PC-3 (cell line): ENCODE measurements at regions not wholly inside any gene's neighbourhood (a gene's known extent, or its start where the extent isn't known, plus 50 kb on each side); places are given as distances from the start of the nearest gene placed in this dataset.

Source experiments
- ATAC-seq: fragments of 200-7000 bp; cut with Tn5 transposase; 2 replicates; pipeline ENCODE4 v1.9.1; 2020; ENCODE audit warnings: mild to moderate bottlenecking, moderate library complexity
- BruUV-seq: library from RNA; stranded (reverse); fragments of 400-500 nt; replicated peaks from 2 replicates; lab custom pipeline; 2021; lab: Mats Ljungman, UMichigan
- CTCF ChIA-PET: fragments of 300-600 bp; sonication (Branson Sonifier 250); formaldehyde crosslinking; loops from one replicate; lab custom pipeline; 2022; ENCODE audit warnings: antibody characterized with exemption; lab: Charles Lee
- POLR2A ChIA-PET: fragments of 300-600 bp; sonication (Branson Sonifier 250); formaldehyde crosslinking; loops from one replicate; lab custom pipeline; 2022; ENCODE audit warnings: antibody characterized with exemption; ENCODE audit not compliant: unreplicated experiment; lab: Charles Lee
- DNase-seq: peaks from one replicate; pipeline ENCODE4 v3.0.0-alpha.2; 2015
- H2AFZ ChIP-seq: fragments of 300-600 bp; sonication (generic); 2 replicates; pipeline ENCODE4 v1.6.0; 2016; ENCODE audit warnings: antibody characterized with exemption, low read length
- H3F3A ChIP-seq: fragments of 300-600 bp; sonication (generic); one replicate; pipeline ENCODE4 v1.6.0; 2017; ENCODE audit warnings: antibody characterized with exemption, low read length, control low read depth, mild to moderate bottlenecking; ENCODE audit not compliant: unreplicated experiment
- H3K27ac ChIP-seq: fragments of 300-600 bp; sonication (generic); 2 replicates; pipeline ENCODE4 v1.5.1; 2016; ENCODE audit warnings: mild to moderate bottlenecking, low read length
- H3K27me3 ChIP-seq: fragments of 300-600 bp; sonication (generic); 2 replicates; pipeline ENCODE4 v1.6.1; 2016; ENCODE audit warnings: low read length, mixed read lengths
- H3K36me3 ChIP-seq: fragments of 300-600 bp; sonication (generic); 2 replicates; pipeline ENCODE4 v1.6.1; 2016; ENCODE audit warnings: low read depth, mixed run types, low read length, mixed read lengths
- H3K4me1 ChIP-seq: fragments of 300-600 bp; sonication (generic); 2 replicates; pipeline ENCODE4 v1.5.1; 2016; ENCODE audit warnings: low read length; ENCODE audit not compliant: insufficient read depth
- H3K4me2 ChIP-seq: fragments of 300-600 bp; sonication (generic); 2 replicates; pipeline ENCODE4 v1.6.0; 2016; ENCODE audit warnings: low read length
- H3K4me3 ChIP-seq: fragments of 300-600 bp; sonication (generic); 2 replicates; pipeline ENCODE4 v1.5.1; 2016; ENCODE audit warnings: mild to moderate bottlenecking, low read length, mixed read lengths
- H3K79me2 ChIP-seq: fragments of 300-600 bp; sonication (generic); 2 replicates; pipeline ENCODE4 v1.6.1; 2017; ENCODE audit warnings: low read length, mixed read lengths
- H3K9ac ChIP-seq: fragments of 300-600 bp; sonication (generic); 2 replicates; pipeline ENCODE4 v1.6.0; 2016; ENCODE audit warnings: mild to moderate bottlenecking, low read length
- H3K9me2 ChIP-seq: fragments of 300-600 bp; sonication (generic); replicated peaks from 2 replicates; pipeline ENCODE4 v1.6.1; 2016; ENCODE audit warnings: mixed run types, low read length, mixed read lengths
- H3K9me3 ChIP-seq: fragments of 300-600 bp; sonication (generic); 2 replicates; pipeline ENCODE4 v1.6.1; 2016; ENCODE audit warnings: low read length, mixed read lengths
- H4K20me1 ChIP-seq: fragments of 300-600 bp; sonication (generic); 2 replicates; pipeline ENCODE4 v1.6.1; 2016; ENCODE audit warnings: low read length, mixed read lengths
- CTCF ChIP-seq: fragments of 300-600 bp; sonication (generic); conservative IDR thresholded peaks from 2 replicates; pipeline ENCODE4 v1.5.1; 2017; ENCODE audit warnings: antibody characterized with exemption, low read depth, mild to moderate bottlenecking, low read length
- EZH2 ChIP-seq: fragments of 300-600 bp; sonication (generic); IDR thresholded peaks from one replicate; pipeline ENCODE4 v1.6.1; 2017; ENCODE audit warnings: antibody characterized with exemption, mild to moderate bottlenecking, low read length; ENCODE audit not compliant: unreplicated experiment
- EZH2phosphoT487 ChIP-seq: fragments of 300-600 bp; sonication (generic); IDR thresholded peaks from 2 replicates; pipeline ENCODE4 v1.6.1; 2018; ENCODE audit warnings: mild to moderate bottlenecking, antibody characterized with exemption, low read length, borderline replicate concordance
- intact Hi-C: fragments of 100-400 bp; cut with micrococcal nuclease; formaldehyde crosslinking; loops from 2 replicates; pipeline ENCODE4 v1.9.0; 2023

DNA sequence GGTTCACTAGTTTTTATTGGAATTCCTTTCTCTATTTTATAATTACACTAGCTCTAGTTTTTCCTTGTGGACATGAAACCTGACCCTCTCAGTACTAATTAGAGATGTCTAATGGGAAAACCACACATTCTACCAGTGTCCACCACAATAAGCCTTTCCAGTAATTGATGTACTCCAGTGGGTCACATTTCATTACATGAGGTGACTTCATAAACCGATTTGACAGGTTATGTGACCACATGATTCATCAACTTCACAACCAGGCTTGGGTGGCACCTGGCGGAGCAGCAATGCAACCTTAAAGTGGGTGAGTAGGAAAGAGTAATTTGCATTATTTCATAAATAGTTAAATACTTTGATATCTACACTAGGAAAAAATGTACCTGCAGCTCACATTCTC, 284.2 kb upstream of the ADAMTS16 start:
- no TSS peak for BruUV-seq

GRCh38 chr5:4857761-4858160, 282.4 kb upstream of the ADAMTS16 start:
- no peak for ATAC-seq
- no peak overlapping the region for H3K4me2 ChIP-seq
- CTCF ChIA-PET, result no interaction called here
- no peaks in the 10 kb centered on the region for H3K9me2 ChIP-seq
- H3K79me2 ChIP-seq, result no peaks in the 10 kb centered on the region
- H3K9me3 ChIP-seq, result no peaks in the 10 kb centered on the region
- no peaks in the 10 kb centered on the region for H3K27me3 ChIP-seq
- H4K20me1 ChIP-seq, result no peaks in the 10 kb centered on the region
- H2AFZ ChIP-seq, result no peak overlapping the region
- no peaks in the 10 kb centered on the region for H3F3A ChIP-seq
- H3K27ac ChIP-seq, result no peak overlapping the region
- H3K4me3 ChIP-seq, result no peak overlapping the region
- DNase-seq, result no peak
- intact Hi-C loops, result no loop called here
- H3K9ac ChIP-seq, result no peak overlapping the region
- POLR2A ChIA-PET, result no interaction called here
- no peaks in the 10 kb centered on the region for H3K4me1 ChIP-seq
- H3K36me3 ChIP-seq, result no peaks in the 10 kb centered on the region
- BruUV-seq, result no TSS peak
- TF ChIP-seq CTCF (no peak), EZH2 (no peak), EZH2phosphoT487 (no peak)

More for the DNA sequence above, 284.2 kb upstream of the ADAMTS16 start:
- no peak overlapping the region for H3K4me2 ChIP-seq
- no peaks in the 10 kb centered on the region for H3K79me2 ChIP-seq
- H3K4me3 ChIP-seq, result no peak overlapping the region
- no peaks in the 10 kb centered on the region for H3K36me3 ChIP-seq
- no peaks in the 10 kb centered on the region for H3K9me3 ChIP-seq
- intact Hi-C loops, result no loop called here
- H4K20me1 ChIP-seq, result no peaks in the 10 kb centered on the region
- H3K4me1 ChIP-seq, result no peaks in the 10 kb centered on the region
- TF ChIP-seq CTCF (no peak), EZH2phosphoT487 (no peak), EZH2 (no peak)
- no peaks in the 10 kb centered on the region for H3K9me2 ChIP-seq
- no peaks in the 10 kb centered on the region for H3F3A ChIP-seq
- H2AFZ ChIP-seq, result no peak overlapping the region
- H3K9ac ChIP-seq, result no peak overlapping the region
- peak; percentile 7 for DNase-seq
- ChIA-PET POLR2A (no interaction called here), CTCF (no interaction called here)
- no peaks in the 10 kb centered on the region for H3K27me3 ChIP-seq
- ATAC-seq, result no peak
- no peak overlapping the region for H3K27ac ChIP-seq

DNA sequence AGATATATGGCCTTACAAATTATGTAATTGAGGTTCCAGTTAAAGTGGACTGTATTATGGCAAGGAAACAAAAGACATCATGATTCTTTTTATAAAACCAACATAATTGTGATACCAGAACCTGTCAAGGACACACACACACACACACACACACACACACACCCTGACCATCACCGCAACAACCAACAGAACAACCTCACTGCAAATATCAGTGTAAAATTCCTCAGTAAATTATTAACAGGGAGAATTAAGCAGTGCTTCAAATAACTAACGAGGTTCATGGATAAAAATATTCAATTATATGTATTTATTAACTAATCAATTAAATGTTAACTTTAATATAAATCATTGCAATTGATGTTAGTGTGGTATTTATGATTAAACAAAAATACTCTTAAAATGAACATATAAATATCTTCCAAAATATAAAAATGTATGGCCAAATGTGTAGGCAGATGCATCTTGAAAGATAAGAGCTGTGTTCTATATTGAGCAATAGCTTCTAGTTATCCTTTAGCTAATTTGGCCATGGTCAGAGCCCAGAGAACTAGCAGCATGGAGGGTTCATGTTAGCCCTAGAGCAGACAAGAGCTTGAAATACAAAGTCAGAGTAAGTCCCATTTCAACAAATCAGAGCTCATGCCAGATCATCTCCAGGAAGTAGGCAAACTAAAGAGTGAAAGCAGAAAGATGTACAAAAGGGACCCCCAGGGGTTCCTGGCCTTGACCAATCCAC, 280.5 kb upstream of the ADAMTS16 start:
- Histone ChIP-seq H3F3A (no peaks in the 10 kb centered on the region), H3K27me3 (no peaks in the 10 kb centered on the region), H3K79me2 (no peaks in the 10 kb centered on the region), H3K36me3 (no peaks in the 10 kb centered on the region), H4K20me1 (no peaks in the 10 kb centered on the region), H3K27ac (no peak overlapping the region), H3K4me1 (no peaks in the 10 kb centered on the region), H2AFZ (no peak overlapping the region), H3K9ac (no peak overlapping the region), H3K9me3 (no peaks in the 10 kb centered on the region), H3K9me2 (no peaks in the 10 kb centered on the region), H3K4me3 (no peak overlapping the region), H3K4me2 (no peak overlapping the region)
- BruUV-seq, result no TSS peak
- TF ChIP-seq EZH2phosphoT487, result no peak
- TF ChIP-seq EZH2, result no peak
- no peak for TF ChIP-seq CTCF
- CTCF ChIA-PET, result no interaction called here
- POLR2A ChIA-PET, result no interaction called here
- DNase-seq (no peak), ATAC-seq (no peak)
- intact Hi-C loops, result no loop called here
